ENCODE measurements at regions not wholly inside any gene's neighbourhood (a gene's known extent, or its start where the extent isn't known, plus 50 kb on each side); places are given as distances from the start of the nearest gene placed in this dataset.
"Not testable (repeated sequence)": the region's sequence is repeated elsewhere in the genome, so short reads cannot be mapped to it uniquely, and the experiment has no call there.

DNA sequence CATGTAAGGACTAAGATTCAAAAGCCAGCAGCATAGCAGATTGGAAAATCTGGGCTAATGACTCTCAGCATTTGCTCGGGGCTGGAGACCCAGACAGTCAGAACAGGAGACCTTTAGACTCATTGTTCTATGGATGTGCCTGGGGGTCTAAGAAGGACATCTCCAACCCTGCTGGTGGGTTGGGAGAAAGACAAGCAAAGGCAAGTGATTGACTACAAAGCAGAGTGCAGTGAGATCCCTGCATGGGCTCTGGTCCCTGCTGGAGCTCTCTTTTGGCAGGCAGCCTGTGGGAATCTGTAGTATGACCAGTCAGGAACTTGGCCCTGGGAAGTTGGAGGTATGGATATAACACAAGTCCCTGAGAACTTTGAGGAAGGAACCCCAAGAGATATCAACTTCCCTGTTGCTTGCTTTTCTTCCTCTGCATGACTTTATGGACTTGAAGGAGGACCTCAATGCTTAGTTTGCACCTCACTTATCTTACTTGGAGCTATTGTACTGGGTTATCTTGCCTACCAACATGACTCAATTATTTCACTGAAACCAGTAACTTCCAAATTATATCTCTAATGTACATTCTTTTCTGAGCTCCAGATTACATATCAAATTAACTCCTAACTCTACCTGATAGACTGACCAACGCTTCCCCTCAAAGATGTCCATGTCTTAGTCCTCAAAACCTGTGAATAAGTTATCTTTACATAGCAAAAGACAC is 236.0 kb downstream of the CYRIA start:
- no peak for DNase-seq (ENCODE audit: low read depth)
- no peak overlapping the region for H3K4me3 ChIP-seq (ENCODE audit: low read length)
- TF ChIP-seq, protein P1, sequence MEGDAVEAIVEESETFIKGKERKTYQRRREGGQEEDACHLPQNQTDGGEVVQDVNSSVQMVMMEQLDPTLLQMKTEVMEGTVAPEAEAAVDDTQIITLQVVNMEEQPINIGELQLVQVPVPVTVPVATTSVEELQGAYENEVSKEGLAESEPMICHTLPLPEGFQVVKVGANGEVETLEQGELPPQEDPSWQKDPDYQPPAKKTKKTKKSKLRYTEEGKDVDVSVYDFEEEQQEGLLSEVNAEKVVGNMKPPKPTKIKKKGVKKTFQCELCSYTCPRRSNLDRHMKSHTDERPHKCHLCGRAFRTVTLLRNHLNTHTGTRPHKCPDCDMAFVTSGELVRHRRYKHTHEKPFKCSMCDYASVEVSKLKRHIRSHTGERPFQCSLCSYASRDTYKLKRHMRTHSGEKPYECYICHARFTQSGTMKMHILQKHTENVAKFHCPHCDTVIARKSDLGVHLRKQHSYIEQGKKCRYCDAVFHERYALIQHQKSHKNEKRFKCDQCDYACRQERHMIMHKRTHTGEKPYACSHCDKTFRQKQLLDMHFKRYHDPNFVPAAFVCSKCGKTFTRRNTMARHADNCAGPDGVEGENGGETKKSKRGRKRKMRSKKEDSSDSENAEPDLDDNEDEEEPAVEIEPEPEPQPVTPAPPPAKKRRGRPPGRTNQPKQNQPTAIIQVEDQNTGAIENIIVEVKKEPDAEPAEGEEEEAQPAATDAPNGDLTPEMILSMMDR (IDR thresholded peaks at IDR 0.05; ENCODE audit: insufficient read depth, low read depth, low read length, missing control alignments) = no peak

GRCh38 chr2:16429002-16429401 is 236.6 kb downstream of the CYRIA start:
- TF ChIP-seq, protein P1 (IDR thresholded peaks at IDR 0.05; ENCODE audit: insufficient read depth, low read depth, low read length, missing control alignments) = no peak
- DNase-seq (ENCODE audit: low read depth) = no peak
- no peak overlapping the region for H3K4me3 ChIP-seq (ENCODE audit: low read length)

- no peak for DNase-seq (ENCODE audit: low read depth)
- H3K4me3 ChIP-seq (ENCODE audit: low read length) = no peak overlapping the region
- TF ChIP-seq, protein P1 (IDR thresholded peaks at IDR 0.05; ENCODE audit: insufficient read depth, low read depth, low read length, missing control alignments) = no peak
Measured at GRCh38 chr2:16425462-16426336, 239.9 kb downstream of the CYRIA start.

GRCh38 chr2:16420421-16420820 is 245.2 kb downstream of the CYRIA start:
- TF ChIP-seq, protein P1 (IDR thresholded peaks at IDR 0.05; ENCODE audit: insufficient read depth, low read depth, low read length, missing control alignments) = no peak
- no peak overlapping the region for H3K4me3 ChIP-seq (ENCODE audit: low read length)

DNA sequence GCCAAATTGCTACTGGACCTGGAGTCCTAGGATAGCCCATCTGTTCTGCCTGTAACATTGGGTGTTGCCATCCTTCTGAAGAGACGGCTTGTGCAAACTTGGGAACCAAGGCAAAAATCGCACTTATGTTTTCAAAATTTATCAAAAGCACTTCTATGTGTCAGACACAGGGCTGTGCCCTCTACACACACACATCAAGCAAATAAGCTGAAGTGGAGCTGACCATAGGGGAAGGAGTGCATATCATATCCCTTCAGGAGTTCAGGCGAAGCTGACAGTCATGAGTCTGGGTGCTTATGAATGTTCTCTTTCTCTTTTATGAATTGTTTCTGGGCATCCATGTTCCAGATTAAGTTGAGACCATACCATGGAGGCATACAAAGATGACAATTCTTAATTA is 247.9 kb downstream of the CYRIA start:
- no peak overlapping the region for H3K4me3 ChIP-seq (ENCODE audit: low read length)
- TF ChIP-seq, protein P1 (IDR thresholded peaks at IDR 0.05; ENCODE audit: insufficient read depth, low read depth, low read length, missing control alignments) = no peak
- no peak for DNase-seq (ENCODE audit: low read depth)

More at GRCh38 chr2:16420421-16420820, 245.2 kb downstream of the CYRIA start:
- no peak for DNase-seq (ENCODE audit: low read depth)

DNA sequence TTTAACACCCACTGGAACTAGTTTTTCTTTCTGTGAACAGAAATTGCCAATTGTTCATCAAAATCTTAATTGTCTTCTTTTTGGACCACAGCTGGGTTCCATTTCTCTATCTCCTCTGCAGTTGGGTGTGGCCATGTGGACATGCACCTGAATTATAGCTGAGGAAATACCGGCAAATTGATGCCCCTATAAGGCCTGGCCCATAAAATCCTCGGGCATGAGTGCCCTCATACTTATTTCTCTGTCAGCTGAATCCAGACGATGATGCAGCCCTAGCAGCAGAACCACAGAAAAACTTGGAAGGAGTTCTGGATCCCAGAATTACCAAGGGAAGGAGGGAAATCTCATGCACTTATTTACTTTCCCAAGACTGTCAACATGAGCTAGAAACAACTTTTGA is 249.0 kb downstream of the CYRIA start:
- H3K4me3 ChIP-seq (ENCODE audit: low read length) = no peak overlapping the region
- TF ChIP-seq, protein P1 (IDR thresholded peaks at IDR 0.05; ENCODE audit: insufficient read depth, low read depth, low read length, missing control alignments) = no peak

DNA sequence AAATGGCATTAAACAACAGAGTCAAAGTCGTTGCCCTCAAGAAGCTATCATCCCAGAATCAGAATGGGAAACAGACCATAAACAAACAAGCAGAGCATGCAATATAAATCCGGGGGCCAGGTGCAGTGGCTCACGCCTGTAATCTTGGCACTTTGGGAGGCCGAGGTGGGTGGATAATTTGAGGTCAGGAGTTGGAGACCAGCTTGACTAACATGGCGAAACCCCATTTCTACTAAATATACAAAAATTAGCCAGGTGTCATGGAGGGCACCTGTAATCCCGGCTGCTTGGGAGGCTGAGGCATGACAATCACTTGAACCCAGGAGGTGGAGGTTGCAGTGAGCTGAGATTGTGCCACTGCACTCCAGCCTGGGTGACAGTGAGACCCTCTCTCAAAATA is 249.8 kb downstream of the CYRIA start:
- H3K4me3 ChIP-seq (ENCODE audit: low read length); DNase-seq (ENCODE audit: low read depth): not testable (repeated sequence)

More for the DNA sequence above, 249.0 kb downstream of the CYRIA start:
- no peak for DNase-seq (ENCODE audit: low read depth)

All from epithelial cell of esophagus (primary cell).